Thymus (tissue), 11 donors: ENCODE measurements at regions not wholly inside any gene's neighbourhood (a gene's known extent, or its start where the extent isn't known, plus 50 kb on each side); places are given as distances from the start of the nearest gene placed in this dataset.
"Not testable (repeated sequence)": the region's sequence is repeated elsewhere in the genome, so short reads cannot be mapped to it uniquely, and the experiment has no call there.

ENCODE experiments used
- DNase-seq, 9 donors: peaks; one replicate each; pipeline ENCODE4 v3.0.0-alpha.2; 2013; ENCODE audit warnings: low spot score in 9 of 9, low read depth in 6 of 9, missing footprints in 1 of 9
- H3K27ac ChIP-seq, 2 donors: one replicate each; pipeline ENCODE4 v1.5.1; 2013; ENCODE audit warnings: control low read depth in 1 of 2, low read depth in 1 of 2, low read length in 1 of 2, mild to moderate bottlenecking in 1 of 2, moderate library complexity in 1 of 2
- H3K27me3 ChIP-seq, 2 donors: one replicate each; pipeline ENCODE4 v1.5.1; 2013; ENCODE audit warnings: low read length in 1 of 2; ENCODE audit not compliant: control insufficient read depth in 2 of 2, insufficient read depth in 1 of 2
- H3K36me3 ChIP-seq, 2 donors: one replicate each; pipeline ENCODE4 v1.5.1; 2013; ENCODE audit warnings: low read length in 1 of 2, mild to moderate bottlenecking in 1 of 2, moderate library complexity in 1 of 2; ENCODE audit not compliant: control insufficient read depth in 2 of 2, insufficient read depth in 2 of 2
- H3K4me1 ChIP-seq, 2 donors: one replicate each; pipeline ENCODE4 v1.5.1; 2013; ENCODE audit warnings: low read length in 2 of 2; ENCODE audit not compliant: control insufficient read depth in 2 of 2, insufficient read depth in 2 of 2
- H3K4me3 ChIP-seq, 2 donors: one replicate each; pipeline ENCODE4 v1.5.1; 2013; ENCODE audit warnings: low read length in 2 of 2, control low read depth in 1 of 2, mild to moderate bottlenecking in 1 of 2
- H3K9me3 ChIP-seq, 2 donors: one replicate each; pipeline ENCODE4 v1.5.1; 2013; ENCODE audit warnings: low read length in 1 of 2, mild to moderate bottlenecking in 1 of 2; ENCODE audit not compliant: control insufficient read depth in 2 of 2, insufficient read depth in 1 of 2
- WGBS: extraction: QIAGEN DNeasy Blood & Tissue Kit; methylation state at CpG from one replicate; pipeline ENCODE4 v1.1.7; 2013; 5-methylcytosine and 5-hydroxymethylcytosine counted together
- donor health status: healthy.

- no peak for DNase-seq
- H3K9me3 ChIP-seq, result peaks cover 0 to 17% of the 10 kb centered on the region in 2 donors
- no peak overlapping the region for H3K4me3 ChIP-seq
- no peaks in the 10 kb centered on the region for H3K27me3 ChIP-seq
- WGBS, result 97% methylated on average over 12 of the region's 12 CpGs
- H3K4me1 ChIP-seq, result no peaks in the 10 kb centered on the region
- H3K27ac ChIP-seq, result no peak overlapping the region
- H3K36me3 ChIP-seq, result no peaks in the 10 kb centered on the region
Measured at GRCh38 chr9:30575691-30576090, 1808.8 kb upstream of the ACO1 start.

GRCh38 chr9:30579810-30580209 lies 1804.6 kb upstream of the ACO1 start:
- Histone ChIP-seq H3K9me3 (peaks cover 0 to 10% of the 10 kb centered on the region in 2 donors), H3K27me3 (no peaks in the 10 kb centered on the region), H3K4me3 (no peak overlapping the region), H3K4me1 (no peaks in the 10 kb centered on the region), H3K27ac (no peak overlapping the region), H3K36me3 (no peaks in the 10 kb centered on the region)
- DNase-seq, result no peak
- WGBS, result 97% methylated on average over 1 of the region's 1 CpG

- Histone ChIP-seq H3K27ac (no peak overlapping the region), H3K27me3 (no peaks in the 10 kb centered on the region), H3K4me1 (no peaks in the 10 kb centered on the region), H3K36me3 (no peaks in the 10 kb centered on the region), H3K9me3 (no peaks in the 10 kb centered on the region), H3K4me3 (no peak overlapping the region)
- 76% methylated on average over 2 of the region's 2 CpGs for WGBS
- DNase-seq, result no peak
Measured at GRCh38 chr9:30582240-30582639, 1802.2 kb upstream of the ACO1 start.

- no peaks in the 10 kb centered on the region for H3K36me3 ChIP-seq
- H3K9me3 ChIP-seq, result no peaks in the 10 kb centered on the region
- WGBS, result 39% methylated on average over 2 of the region's 2 CpGs
- DNase-seq, result no peak
- H3K4me1 ChIP-seq, result no peaks in the 10 kb centered on the region
- H3K4me3 ChIP-seq, result no peak overlapping the region
- H3K27ac ChIP-seq, result no peak overlapping the region
- no peaks in the 10 kb centered on the region for H3K27me3 ChIP-seq
Measured at GRCh38 chr9:30584559-30584958, 1799.9 kb upstream of the ACO1 start.

GRCh38 chr9:30591461-30591860 lies 1793.0 kb upstream of the ACO1 start:
- Histone ChIP-seq H3K9me3 (no peaks in the 10 kb centered on the region), H3K4me1 (no peaks in the 10 kb centered on the region), H3K4me3 (no peak overlapping the region), H3K27me3 (no peaks in the 10 kb centered on the region), H3K36me3 (no peaks in the 10 kb centered on the region), H3K27ac (no peak overlapping the region)
- DNase-seq, result no peak
- WGBS, result 85% methylated on average over 1 of the region's 1 CpG

- no peaks in the 10 kb centered on the region for H3K36me3 ChIP-seq
- H3K27me3 ChIP-seq, result no peaks in the 10 kb centered on the region
- no peak for DNase-seq
- no peaks in the 10 kb centered on the region for H3K4me1 ChIP-seq
- H3K27ac ChIP-seq, result no peak overlapping the region
- H3K9me3 ChIP-seq, result no peaks in the 10 kb centered on the region
- whole genome bisulfite sequencing, result 98% methylated on average over 2 of the region's 2 CpGs
- H3K4me3 ChIP-seq, result no peak overlapping the region
Measured at GRCh38 chr9:30597608-30598007, 1786.8 kb upstream of the ACO1 start.

GRCh38 chr9:30605936-30606335 lies 1778.5 kb upstream of the ACO1 start:
- H3K27me3 ChIP-seq, result no peaks in the 10 kb centered on the region
- no peaks in the 10 kb centered on the region for H3K36me3 ChIP-seq
- no peak overlapping the region for H3K4me3 ChIP-seq
- no peak for DNase-seq
- H3K9me3 ChIP-seq, result no peaks in the 10 kb centered on the region
- WGBS, result 88% methylated on average over 1 of the region's 1 CpG
- H3K27ac ChIP-seq, result no peak overlapping the region
- H3K4me1 ChIP-seq, result no peaks in the 10 kb centered on the region

- H3K36me3 ChIP-seq, result no peaks in the 10 kb centered on the region
- no peak for DNase-seq
- no peaks in the 10 kb centered on the region for H3K4me1 ChIP-seq
- no peak overlapping the region for H3K27ac ChIP-seq
- 89% methylated on average over 1 of the region's 1 CpG for WGBS
- no peak overlapping the region for H3K4me3 ChIP-seq
- H3K9me3 ChIP-seq, result no peaks in the 10 kb centered on the region
- H3K27me3 ChIP-seq, result no peaks in the 10 kb centered on the region
Measured at GRCh38 chr9:30609713-30610112, 1774.7 kb upstream of the ACO1 start.

GRCh38 chr9:30616782-30617181 lies 1767.7 kb upstream of the ACO1 start:
- not testable (repeated sequence) for H3K4me1 ChIP-seq, H3K36me3 ChIP-seq, H3K9me3 ChIP-seq, H3K27me3 ChIP-seq, H3K4me3 ChIP-seq, H3K27ac ChIP-seq, DNase-seq
- WGBS, result 96% methylated on average over 7 of the region's 7 CpGs

- WGBS, result 93% methylated on average over 4 of the region's 4 CpGs
- Histone ChIP-seq H3K27me3 (no peaks in the 10 kb centered on the region), H3K36me3 (no peaks in the 10 kb centered on the region), H3K4me3 (no peak overlapping the region), H3K4me1 (no peaks in the 10 kb centered on the region), H3K27ac (no peak overlapping the region), H3K9me3 (no peaks in the 10 kb centered on the region)
- no peak for DNase-seq
Measured at GRCh38 chr9:30622561-30622960, 1761.9 kb upstream of the ACO1 start.
